Islet of Langerhans (tissue), 1 donor: ENCODE measurements at regions not wholly inside any gene's neighbourhood (a gene's known extent, or its start where the extent isn't known, plus 50 kb on each side); places are given as distances from the start of the nearest gene placed in this dataset.
"Not testable (repeated sequence)": the region's sequence is repeated elsewhere in the genome, so short reads cannot be mapped to it uniquely, and the experiment has no call there.

Source experiments
- FAIRE-seq: peaks from one replicate; lab custom pipeline; 2011; peaks lifted over from hg19 to GRCh38; lab: Jason Lieb, UNC

DNA sequence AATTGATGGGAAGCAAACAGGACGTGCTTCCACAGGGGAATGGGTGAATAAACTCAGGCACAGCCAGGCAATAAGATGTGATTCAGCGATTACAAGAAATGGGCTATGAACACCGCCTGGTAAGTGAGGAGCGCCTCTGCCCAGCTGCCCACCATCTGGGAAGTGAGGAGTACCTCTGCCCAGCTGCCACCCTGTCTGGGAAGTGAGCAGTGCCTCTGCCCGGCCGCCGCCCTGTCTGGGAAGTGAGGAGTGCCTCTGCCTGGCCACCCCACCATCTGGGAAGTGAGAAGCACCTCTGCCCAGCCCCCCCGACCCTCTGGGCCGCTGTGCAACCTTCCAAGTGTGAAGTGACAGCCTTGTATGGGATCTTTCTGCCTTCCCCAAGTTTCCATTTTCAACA, 73.2 kb upstream of the PRR5 start:
- FAIRE-seq, result no peak

GRCh38 chr22:44628273-44628672, 73.7 kb upstream of the PRR5 start:
- FAIRE-seq, result no peak

DNA sequence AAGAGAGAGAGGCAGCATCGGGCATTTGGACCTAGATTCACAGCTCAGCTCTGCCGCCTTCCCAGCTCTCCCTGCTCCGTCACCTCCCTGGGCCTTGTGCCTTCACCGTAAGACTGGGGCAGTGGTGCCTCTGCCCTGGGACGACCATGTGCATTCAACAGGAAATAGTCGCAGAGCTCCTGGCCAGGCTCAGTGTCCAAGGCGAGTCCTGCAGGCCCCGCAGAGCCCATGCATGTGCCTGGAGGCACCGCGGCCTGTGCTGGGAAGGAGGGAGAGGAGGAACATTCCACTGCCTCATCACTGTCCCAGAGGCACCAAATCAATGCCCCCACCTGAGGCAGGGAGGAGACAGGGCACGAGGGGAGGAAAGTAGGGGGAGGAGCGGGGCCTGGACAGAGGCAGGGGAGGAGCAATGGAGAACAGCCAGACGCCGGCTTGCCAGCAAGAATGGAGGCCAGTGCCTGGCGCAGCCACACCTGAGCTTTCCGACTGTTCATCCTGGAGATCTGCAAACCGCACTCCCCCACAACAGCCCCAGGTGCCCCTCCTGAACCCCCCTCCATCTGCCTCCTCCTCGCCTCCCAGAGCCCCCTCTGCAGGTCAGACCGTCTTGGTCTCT, 74.4 kb upstream of the PRR5 start:
- no peak for FAIRE-seq

DNA sequence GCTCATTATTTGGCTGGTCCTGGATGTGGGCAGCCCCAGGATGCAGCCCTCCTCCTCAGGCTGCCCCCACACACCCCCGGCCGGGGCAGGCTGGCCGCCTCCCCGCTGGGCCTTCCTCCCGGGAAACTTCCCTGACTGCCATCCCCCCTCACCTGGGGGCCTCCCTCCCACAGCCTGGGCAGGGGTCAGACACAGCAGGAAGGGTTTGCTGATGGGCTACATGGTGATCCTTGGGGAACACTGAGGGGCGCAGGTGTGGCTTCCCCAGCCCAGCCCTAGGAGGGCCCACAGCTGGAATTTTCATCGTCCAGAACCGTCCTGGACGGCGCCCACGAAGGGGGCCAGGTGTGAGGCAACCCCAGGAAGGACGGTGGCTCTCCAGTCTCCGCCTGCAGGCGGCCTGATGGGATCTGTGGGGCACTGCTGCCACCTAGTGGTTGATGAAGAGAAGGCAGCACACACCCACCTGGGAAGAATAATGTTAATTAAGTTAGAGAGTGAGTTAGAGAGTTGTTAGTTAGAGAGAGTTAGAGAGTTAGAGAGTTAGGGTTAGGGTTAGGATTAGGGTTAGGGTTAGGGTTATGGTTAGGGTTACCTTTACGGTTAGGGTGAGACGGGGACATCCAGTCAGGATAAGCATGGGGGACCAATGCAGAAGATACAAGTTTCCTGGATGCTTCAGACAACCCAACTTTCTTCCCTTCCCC, 75.9 kb upstream of the PRR5 start:
- peak; percentile 74 for FAIRE-seq

DNA sequence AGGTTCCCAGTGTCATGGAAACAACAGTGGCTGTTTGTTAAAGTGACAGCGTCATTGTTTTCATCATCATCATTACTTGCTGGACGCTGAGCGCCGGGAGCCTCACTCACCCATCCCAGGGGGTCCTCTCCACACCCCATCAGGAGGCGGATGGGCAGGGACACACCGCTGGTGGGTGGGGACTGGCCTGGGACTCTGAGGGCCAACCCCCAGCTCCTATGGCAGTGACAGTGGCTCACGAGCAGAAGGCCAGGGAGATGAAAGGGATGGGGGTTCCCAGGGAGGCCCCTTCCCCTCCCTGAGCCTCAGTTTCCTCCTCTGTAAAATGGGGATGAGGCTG, 76.6 kb upstream of the PRR5 start:
- no peak for FAIRE-seq

GRCh38 chr22:44624689-44625420, 77.1 kb upstream of the PRR5 start:
- FAIRE-seq, result no peak

GRCh38 chr22:44623771-44624510, 78.1 kb upstream of the PRR5 start:
- FAIRE-seq, result no peak

DNA sequence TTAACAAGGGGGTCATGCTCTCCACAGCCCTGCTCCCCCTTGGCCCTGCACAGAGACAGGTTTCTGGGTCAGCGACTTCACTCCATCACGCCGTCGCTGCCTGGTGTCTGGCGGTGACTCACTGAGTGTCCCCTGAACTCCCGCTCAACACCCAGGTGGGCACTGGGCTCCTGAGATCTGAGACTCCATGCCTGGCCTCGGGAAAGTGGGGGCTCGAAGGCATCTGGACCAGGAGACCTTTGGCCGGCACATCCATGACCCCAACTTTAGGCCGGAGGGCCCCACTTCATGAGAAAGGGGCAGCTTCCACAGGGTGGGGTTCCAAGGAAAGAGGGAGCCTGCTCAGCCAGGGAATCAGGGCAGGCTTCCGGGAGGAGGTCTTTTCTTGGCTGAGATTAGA, 79.3 kb upstream of the PRR5 start:
- FAIRE-seq, result no peak

GRCh38 chr22:44622147-44622427, 79.9 kb upstream of the PRR5 start:
- FAIRE-seq, result no peak

GRCh38 chr22:44621401-44622146, 80.4 kb upstream of the PRR5 start:
- no peak for FAIRE-seq

- FAIRE-seq, result no peak
Measured at GRCh38 chr22:44620841-44621257, 81.2 kb upstream of the PRR5 start.

- FAIRE-seq, result no peak
Measured at GRCh38 chr22:44620129-44620840, 81.7 kb upstream of the PRR5 start.

DNA sequence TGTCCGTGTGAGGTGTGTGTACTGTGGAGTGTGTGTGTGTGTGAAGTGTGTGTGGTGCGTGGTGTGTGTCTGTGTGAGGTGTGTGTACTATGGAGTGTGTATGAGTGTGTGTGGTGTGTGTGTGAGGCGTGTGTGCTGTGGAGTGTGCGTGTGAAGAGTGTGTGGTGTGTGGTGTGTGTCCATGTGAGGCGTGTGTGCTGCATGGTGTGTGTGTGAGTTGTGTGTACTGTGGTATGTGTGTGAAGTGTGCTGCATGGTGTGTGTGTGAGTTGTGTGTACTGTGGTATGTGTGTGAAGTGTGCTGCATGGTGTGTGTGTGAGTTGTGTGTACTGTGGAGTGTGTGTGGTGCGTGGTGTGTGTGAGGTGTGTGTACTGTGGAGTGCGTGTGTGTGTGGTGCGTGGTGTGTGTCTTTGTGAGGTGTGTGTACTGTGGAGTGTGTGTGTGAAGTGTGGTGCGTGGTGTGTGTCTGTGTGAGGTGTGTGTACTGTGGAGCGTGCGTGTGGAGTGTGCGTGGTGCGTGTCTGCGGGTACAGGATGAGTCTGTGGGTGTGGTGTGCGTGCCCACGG, 82.4 kb upstream of the PRR5 start:
- FAIRE-seq, result not testable (repeated sequence)

GRCh38 chr22:44618910-44619309, 83.1 kb upstream of the PRR5 start:
- FAIRE-seq, result not testable (repeated sequence)

DNA sequence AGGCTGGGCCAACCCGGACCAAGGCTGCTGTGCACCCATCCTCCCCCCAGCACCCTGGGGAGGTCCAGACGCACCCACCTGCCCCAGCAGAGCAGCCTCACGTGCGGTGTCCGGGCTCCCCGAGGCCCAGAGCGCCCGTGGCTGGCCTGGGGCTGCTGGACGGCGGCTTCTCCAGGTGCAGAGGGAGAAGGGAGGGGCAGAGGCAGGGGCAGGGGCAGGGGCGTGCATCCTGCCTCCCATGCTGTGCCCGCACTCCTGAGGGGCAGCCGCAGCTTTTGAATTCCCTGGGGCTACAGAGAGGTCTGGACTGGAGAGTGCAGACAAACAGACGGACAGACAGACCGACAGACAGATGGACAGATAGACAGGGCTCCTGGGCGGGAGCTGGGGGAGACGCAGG, 83.6 kb upstream of the PRR5 start:
- no peak for FAIRE-seq

- FAIRE-seq, result no peak
Measured at GRCh38 chr22:44617828-44618227, 84.2 kb upstream of the PRR5 start.

DNA sequence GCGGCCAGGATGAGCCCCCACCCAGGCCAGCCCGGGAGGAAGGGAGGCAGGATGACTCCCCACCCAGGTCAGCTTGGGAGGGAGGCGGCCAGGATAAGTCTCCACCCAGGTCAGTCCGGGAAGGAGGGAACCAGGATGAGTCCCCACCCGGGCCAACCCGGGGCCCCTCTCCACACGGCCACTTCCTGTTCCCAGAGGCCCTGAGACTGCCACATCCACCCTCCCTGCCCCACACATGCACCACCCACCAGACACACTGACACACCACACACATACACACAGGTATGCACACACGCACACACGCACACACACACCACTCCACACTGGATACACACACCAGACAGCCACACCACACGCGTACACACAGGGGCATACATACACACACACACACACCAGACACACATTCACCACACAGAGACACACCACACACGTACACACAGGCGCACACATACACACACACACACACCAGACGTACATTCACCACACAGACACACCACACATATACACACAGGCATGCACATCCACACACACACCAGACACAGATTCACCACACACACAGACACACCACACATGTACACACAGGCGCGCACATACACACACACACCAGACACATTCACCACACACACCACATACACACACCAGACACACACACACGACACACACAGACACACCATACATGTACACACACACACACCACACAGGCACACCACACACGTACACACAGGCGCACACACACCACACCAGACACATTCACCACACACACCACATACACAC, 84.9 kb upstream of the PRR5 start:
- FAIRE-seq, result no peak

DNA sequence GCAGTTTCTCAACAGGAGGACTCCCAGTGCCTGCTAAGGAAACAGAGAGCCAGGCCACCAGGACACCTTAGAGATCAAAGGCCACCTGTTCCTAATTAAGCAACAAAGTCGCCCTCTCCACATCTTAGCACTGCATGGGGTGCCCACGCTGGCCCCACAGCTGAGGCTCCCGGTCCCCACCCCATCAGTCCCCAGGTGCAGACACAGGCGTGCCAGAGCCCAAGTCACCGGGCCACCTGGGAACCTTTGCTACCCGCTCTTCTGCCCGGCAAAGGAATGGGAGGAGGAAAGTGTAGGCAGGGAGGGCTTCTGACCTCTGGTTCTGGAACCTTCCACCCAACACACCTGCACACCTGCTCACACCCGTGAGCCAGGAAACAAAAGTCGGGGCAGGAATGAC, 85.5 kb upstream of the PRR5 start:
- no peak for FAIRE-seq

DNA sequence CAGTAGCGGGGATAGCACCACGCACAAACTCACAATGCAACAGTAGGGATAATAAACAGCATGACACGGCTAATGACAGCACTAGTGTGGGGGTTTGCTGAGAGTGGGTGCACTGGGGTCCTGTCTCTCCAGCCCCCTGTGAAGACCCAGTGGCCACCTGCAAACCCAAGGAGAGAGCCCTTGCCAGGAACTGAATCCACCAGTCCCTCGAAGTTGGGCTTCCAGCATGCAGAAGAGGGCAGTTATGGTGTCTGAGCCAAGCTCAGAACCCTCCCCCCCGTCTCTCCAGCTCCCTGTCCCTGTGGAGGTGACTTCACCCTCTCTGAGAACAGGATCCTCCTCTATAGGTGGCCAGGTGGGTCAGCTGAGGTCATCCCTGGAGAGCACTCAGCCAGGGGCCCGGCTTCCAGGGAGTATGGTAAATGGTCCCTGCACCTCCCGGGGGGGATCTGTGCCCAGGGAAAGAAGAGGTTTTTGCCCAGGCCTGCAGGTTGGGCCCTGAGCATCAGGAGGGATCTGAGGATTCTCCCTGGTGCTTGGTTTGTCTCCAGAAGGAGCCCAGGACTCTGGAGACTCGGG, 86.3 kb upstream of the PRR5 start:
- FAIRE-seq, result no peak

GRCh38 chr22:44615146-44615545, 86.9 kb upstream of the PRR5 start:
- FAIRE-seq, result no peak
